Amniotic stem cell (primary cell): ENCODE measurements at regions not wholly inside any gene's neighbourhood (a gene's known extent, or its start where the extent isn't known, plus 50 kb on each side); places are given as distances from the start of the nearest gene placed in this dataset.
"Not testable (repeated sequence)": the region's sequence is repeated elsewhere in the genome, so short reads cannot be mapped to it uniquely, and the experiment has no call there.

Experiments used
- DNase-seq: peaks from one replicate; lab custom pipeline; 2025; lab: John Stamatoyannopoulos, UW

DNA sequence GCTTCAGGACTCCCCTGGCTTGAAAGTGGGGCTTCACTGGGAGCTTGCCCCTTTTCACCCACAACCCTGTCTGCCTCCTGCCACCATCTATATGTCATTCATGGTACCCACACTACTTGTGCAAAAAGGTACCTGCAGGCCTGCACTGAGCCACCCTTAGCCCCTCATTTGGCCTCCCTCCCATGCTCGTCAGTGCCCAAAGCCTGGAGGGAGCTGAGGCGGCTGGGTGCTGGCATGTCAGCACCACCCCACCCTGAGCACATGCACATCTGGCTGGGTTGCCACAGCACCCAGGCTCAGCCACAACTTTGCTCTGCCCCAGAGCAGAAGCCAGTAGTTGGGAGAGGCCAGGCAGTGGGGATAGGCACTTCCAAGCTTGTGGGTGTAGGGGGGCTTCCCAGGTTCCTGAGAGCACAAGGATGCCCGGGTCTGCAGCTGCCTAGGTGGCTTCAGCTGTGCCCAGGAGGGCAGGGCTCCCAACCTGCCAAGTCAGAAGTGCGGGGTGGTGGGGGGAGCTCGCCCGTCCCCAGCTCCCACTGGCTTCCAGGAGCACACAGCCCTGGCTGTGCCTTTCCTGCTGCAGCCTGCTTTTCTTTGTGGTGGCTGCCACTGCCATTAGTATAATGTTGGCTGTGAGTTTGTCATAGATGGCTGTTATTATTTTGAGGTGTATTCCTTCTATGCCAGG lies 1054.6 kb upstream of the EPHA6 start:
- DNase-seq, result no peak

DNA sequence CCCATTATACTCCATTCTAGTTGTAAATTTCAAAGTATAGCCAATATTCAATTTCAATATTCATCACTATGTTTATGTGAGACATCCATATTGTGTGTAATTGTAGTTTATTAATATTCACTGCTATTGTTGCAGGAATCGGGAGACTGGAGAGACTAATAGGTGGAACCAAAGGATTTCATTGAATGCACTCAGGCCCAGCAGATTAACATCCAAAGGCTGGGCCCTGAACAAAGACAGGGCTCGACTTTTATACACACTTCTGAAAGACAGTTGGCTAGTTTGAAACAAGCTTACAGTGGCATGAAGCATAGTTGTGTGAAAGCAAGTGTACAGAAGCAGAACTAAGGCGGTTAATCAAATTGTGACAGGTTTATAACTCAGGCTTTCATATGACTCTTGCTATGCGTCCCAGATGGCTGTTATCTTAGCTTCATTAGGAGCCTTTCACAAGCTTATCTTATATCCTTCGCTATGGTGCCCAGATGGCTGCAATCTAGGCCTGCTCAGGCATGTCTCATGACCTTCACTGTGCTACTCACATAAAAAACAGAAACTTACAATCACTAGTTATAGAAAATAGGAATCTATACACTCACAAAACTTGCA lies 1038.8 kb upstream of the EPHA6 start:
- no peak for DNase-seq

DNA sequence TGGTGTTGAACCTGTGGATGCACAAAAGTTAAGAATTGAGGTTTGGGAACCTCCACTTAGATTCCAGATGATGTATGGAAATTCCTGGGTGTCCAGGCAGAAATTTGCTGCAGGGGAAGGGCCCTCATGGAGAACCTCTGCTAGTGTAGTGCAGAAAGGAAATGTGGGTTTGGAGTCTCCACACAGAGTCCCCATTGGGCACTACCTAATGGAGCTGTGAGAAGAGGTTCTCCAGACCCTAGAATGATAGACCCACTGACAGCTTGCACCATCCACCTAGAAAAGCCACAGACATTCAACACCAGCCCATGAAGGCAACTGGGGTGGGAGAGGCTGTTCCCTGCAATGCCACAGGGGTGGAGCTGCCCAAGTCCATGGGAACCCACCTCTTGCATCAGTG lies 1032.8 kb upstream of the EPHA6 start:
- DNase-seq, result no peak

DNA sequence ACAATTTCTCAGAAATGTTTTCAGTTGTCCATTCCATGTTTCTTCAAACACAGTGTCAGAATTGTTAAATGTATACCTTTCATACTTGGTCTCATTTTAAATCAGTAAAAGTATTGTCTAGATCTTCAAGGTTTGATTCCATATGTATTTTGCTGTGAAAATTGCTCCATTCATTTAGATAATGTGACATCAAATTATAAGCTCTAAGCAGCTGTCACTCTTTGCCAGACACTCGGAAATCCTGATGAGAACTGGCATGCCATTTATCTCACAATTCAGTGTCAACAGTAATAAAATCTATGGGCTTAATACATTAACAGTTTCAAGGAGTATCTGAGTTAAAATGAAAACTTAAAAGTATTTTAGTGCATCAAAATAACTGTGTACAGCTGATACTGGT lies 1025.3 kb upstream of the EPHA6 start:
- no peak for DNase-seq

DNA sequence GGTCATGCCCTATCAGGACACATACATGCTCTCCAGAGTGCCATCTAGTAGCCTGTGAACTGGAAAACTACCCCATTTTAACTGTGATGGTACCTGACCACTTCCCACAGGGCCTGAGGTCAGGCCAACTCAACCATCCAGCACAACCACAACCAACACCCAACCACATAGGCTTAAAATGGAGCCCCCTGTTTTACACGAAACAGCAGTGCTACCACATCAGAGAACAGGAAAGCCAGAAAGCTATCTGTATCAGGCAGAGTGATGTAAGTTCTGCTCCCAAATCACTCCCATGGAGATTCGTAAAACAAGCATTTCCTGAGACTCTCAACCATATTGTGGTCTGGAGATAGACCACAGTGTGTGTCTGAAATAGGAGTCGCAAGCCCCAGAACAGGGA lies 1017.3 kb upstream of the EPHA6 start:
- no peak for DNase-seq

DNA sequence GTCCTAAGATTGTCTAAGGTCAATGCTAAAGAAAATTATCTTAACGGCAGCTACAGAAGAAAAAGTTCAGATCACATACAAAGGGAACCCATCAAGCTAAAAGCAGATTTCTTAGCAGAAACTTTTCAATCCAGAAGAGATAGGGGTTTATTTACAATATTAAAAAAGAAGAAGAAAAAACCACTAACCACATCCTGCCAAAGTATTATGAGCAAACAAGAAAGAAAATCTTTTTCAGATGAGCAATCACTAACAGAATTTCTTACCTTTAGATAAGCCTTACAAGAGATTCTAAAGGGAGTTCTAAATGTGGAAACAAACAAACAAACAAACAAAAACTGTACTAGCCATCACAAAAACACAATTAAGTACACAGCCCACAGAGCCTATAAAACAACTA lies 1015.8 kb upstream of the EPHA6 start:
- DNase-seq, result no peak

DNA sequence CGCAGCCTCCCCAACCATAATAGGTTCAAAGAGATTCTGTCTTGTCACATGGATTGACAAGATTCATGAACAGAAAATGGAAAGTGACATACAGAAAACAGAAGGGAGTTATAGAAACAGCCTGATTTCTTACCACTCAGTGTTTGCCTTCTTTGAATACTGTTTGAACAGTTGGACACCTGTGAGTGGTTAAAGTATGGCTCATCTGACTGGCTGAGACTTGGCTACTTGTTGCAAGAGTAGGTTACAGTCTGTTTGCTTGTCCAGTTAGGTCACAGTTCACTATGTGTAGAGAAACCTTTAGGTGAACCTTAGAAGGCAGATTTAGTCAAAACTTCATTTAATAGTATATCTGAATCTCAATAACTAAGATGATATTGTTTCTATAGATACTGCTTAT lies 1003.9 kb upstream of the EPHA6 start:
- no peak for DNase-seq

DNA sequence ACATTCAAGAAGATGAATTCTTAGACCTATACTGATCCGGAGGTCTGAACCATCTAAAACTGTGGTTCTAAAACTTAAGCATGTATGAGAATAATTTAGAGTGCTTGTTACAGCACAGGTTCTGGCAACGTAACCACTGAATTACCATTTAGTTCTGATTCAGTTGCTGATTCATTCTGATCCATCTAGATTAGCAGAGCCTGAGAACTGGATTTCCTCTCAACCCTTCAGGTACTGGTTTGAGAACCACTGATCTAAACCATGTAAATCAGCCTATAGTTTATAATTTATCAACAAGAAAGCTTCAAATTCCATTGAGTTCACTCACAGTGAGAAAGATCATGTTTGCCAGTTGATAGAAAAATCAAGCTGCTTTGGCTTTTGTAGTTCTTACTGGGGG lies 1001.1 kb upstream of the EPHA6 start:
- DNase-seq, result no peak

DNA sequence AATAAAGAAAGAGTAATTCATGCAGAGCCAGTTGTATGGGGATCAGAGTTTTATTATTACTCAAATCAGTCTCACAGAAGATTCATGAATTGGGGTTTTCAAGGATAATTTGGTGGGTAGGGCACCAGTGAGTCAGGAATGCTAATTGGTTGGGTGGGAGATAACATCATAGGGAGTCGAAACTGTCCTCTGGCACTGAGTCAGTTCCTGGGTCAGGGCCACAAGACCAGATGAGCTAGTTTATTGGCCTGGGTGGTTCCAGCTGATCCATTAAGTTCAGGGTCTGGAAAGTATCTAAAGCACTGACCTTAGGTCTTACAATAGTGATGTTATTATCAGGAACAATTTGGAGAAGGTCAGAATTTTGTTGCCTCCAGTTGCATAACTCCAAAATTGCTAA lies 998.6 kb upstream of the EPHA6 start:
- DNase-seq, result no peak

DNA sequence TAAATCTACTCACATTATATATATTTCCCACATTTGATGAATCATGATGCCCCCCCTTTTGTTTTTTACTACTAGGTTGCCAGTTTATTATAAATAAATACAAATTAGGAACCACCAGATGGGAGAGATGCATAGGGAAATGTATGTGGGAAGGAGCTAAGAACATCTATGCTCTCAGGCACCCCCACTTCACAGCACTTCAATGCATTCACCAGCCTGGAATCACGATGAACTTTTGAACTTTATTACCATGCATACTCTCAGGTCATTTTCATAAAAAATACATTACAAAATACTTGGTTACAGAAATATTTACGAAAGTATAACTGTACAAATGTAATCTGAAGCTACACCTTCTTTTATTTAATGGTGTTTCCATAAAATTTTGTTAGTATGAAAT lies 988.0 kb upstream of the EPHA6 start:
- no peak for DNase-seq

DNA sequence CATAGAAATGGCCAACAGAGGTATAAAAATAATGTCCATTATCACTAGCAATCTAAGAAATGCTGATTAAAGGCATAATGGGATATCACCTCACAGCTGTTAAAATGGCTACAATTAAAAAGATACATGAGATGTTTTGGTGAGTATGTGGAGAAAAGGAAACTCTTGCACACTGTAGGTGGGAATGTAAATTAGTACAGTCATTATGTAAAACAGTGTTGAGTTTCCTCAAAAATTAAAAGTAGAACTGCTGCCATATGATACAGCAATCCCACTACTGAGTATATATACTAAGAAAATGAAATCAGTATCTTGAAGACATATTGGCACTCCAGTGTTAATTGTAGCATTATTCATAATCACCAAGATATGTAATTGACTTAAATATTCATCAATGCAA lies 982.2 kb upstream of the EPHA6 start:
- no peak for DNase-seq

DNA sequence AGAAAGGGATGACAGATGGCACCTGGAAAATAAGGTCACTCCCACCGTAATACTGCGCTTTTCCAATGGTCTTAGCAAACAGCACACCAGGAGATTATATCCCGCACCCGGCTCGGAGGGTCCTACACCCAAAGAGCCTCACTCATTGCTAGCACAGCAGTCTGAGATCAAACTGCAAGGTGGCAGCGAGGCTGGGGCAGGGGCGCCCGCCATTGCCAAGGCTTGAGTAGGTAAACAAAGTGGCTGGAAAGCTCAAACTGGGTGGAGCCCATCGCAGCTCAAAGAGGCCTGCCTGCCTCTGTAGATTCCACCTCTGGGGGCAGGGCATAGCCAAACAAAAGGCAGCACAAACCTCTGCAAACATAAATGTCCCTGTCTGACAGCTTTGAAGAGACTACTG lies 953.8 kb upstream of the EPHA6 start:
- DNase-seq, result not testable (repeated sequence)

DNA sequence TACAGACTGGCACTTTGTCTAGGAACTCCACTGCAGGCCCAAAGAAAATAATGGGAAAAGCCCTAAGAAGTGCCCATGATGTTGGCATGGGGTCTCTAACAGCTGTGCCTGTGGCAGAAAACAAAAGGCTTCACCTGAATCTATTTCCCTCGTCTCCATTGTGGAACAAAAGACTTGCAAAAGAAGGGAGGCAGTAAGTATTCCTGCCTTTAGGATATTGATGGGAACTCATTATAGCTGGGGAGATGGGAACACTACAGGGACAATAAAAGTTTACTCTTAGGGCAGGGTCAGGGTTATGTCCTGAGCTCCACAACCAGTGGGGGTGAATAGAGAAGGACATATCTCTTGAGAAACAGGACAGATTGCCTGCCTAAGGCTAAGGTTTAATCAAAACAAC lies 930.6 kb upstream of the EPHA6 start:
- no peak for DNase-seq

DNA sequence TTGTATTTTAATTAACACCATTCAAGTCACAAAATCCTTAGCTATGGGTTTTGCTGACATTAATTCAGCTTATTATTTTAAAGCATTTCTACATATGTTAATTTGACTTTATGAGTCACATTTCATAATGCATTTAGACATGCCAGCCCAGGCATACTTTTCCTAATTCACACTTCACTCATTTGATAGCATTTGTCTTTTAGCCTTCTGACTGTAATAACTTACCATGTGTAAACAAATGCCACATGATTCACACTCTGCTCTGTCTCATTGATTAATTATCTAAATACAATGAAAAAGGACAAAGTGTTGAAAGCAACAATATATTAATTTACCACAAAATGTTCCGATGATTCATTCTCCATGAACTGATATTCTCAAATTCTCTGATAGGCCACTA lies 927.8 kb upstream of the EPHA6 start:
- DNase-seq, result no peak

DNA sequence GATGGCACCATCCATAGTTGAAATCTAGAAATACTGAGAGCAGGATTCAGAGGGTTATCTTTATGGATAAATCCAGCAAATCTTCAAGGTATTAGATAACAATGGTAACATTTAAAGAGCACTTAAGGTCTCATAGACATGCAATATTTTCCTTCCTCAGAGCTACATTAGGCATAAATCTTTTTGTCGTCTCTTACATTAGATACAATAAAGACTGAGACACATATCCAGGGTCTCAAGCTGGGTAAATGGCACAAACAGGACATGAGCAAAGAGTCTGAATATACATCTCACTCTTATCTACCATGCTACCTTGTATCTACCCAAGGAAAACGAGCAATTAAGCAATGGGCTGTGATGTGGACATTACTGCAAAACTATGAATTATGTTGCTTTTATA lies 927.3 kb upstream of the EPHA6 start:
- no peak for DNase-seq

DNA sequence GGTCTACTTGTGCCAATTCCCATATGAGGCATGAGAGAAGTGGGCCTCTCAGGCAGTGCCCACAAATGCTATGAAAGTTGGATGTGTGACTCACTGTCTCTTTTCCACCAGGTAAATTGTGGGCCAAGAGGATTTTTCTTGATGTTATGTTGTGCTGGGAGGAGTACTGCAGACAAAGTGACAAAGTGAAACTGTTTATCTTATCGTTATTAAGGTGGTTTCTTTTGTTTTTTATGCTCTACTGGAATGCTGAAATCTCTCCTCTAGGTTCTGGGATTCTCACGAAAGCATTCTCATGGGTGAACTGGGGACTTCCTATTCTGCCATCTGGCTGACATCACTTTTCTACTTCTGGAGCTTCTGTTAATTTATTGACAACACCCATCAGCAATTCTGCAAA lies 919.6 kb upstream of the EPHA6 start:
- DNase-seq, result no peak

DNA sequence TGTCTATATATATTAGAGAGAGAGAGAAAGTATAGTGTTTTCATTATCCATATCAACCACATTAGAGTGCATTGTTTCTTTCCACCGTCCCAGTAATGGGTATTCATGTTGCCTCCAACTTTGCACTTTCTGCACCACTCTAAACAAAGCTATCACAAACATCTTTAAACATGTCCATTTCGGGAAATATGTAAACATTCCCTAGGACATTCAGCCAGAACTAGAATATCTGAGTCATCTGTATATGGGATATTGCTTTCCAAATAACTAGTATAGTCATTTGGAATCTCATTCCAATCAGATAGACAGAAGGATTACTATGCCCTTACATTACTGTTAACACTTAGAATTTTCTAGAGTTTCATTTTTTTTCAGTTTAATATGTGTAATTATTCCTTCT lies 914.9 kb upstream of the EPHA6 start:
- DNase-seq, result no peak

DNA sequence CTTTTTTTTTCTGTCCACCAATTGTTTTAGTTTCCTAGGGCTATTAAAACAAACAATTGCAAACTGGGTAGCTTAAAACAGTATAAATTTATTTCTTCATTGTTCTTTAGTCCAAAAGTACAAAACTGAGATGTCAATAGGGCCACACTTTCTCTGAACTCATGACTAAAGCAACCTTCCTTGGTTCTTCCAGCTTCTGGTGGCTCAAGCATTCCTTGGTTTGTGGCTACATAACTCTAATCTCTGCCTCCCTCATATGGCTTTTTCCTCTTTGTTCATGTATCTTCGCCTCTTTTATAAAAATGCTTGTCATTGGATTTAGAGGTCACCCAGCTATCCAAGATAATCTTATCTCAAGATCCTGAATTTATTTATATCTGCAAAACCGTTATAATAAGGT lies 914.5 kb upstream of the EPHA6 start:
- no peak for DNase-seq

DNA sequence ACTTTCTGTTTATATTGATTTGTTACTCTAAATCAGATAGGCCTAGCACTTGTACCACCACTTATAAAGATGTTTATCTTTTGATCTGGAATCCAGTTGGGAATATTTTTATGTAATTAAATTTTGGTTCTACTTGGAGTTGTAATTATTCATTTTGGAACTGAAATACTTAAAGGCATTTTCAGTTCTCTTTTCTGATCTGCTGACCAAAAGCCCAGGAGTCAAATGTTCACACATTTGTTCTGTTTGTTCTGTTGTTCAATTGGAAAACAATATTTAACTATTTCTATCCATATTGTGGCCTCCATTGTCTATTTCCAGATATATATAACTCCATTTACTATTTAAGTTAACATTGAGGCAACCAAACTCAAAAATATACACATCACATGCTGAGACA lies 912.4 kb upstream of the EPHA6 start:
- no peak for DNase-seq

DNA sequence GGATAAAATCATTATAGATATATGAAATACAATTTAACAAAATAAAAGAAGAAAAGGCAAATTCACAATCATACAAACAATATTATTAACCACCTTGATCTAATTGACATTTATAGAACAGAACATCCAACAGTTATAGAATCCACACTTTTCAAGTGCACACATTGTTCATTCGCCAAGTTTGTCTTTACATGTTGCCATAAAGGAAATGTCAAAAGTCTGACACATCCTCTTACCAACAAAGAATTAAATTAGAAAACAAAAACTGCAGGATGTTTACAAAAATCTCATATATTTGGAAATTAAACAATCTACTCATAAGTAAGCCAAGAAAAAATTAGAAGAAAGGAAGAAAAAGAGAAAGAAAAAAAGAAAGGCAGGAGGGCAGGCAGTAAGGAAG lies 909.2 kb upstream of the EPHA6 start:
- DNase-seq, result no peak

DNA sequence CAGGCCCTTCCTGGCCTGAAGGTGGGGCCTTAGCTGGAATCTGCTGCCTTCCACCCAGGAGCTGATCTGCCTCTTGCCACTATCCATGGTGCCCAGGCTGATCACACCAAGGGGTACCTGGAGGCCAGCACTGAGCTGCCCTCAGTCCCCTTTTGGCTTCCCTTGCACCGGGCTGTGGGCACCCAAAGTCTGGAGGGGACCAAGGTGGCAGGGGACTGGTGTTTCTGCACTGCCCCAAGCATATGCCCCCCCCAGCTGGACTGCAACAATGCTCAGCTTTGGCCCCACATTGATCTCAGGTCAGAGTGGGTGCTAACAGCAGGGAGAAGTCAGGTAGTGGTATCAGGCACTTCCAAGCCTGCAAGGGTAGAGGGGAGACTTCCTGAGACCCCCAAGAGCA lies 902.6 kb upstream of the EPHA6 start:
- no peak for DNase-seq

DNA sequence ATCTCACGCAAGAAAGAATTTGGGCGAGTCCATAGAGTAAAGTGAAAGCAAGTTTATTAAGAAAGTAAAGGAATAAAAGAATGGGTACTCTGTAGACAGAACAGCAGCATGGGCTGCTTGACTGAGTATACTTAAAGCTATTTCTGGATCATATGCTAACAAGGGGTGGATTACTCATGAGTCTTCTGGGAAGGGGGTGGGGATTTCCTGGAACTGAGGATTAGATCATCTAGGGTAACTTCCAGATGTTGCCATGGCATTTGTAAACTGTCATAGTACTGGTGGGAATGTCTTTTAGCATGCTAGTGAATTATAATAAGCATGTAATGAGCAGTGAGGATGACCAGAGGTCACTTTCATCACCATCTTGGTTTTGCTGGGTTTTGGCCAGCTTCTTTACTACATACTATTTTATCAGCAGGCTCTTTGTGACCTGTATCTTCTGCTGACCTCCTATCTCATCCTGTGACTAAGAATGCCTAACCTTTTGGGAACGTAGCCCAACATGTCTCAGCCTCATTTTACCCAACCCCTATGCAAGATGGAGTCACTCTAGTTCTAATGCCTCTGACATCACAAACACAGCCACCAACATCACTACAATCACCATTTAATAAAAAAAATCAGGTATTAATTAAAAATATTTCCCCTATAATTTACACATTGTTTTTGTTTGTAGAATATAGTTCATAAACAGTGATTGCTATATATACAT lies 890.7 kb upstream of the EPHA6 start:
- peak; percentile 46 for DNase-seq

DNA sequence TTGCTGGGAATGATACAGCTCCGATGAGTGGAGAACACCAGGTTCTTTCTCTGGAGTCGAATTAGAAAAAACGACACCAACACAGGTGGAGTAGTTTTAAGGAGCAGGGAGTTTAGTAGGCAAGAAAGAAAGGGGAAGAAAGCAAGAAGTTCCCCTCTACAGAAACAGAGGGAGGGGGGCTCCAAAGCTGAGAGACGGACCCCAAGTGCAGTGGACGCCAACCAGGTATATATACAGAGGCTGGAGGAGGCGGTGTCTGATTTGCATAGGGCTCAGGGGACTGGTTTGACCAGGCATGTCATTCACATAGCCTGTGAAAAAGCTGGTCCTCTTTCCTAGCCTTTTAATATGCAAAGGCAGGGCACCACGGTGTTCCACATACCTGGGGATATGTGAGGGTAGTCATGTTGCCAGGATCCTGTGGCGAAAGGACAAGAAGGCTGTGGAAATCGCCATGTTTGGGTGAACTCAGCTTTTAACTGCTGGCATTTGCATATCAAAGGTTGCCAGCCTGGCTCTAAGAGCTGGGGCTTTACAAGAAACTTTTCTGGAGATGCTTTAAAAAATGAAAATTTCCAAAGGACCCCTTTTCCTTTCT lies 887.4 kb upstream of the EPHA6 start:
- no peak for DNase-seq
